GM23338 (cell line): ENCODE measurements at regions not wholly inside any gene's neighbourhood (a gene's known extent, or its start where the extent isn't known, plus 50 kb on each side); places are given as distances from the start of the nearest gene placed in this dataset.
A peak's percentile ranks its signal among the peaks of the same experiment; 100 is the strongest.

Experiments used
- ATAC-seq: fragments of 200-7000 bp; cut with Tn5 transposase; 3 replicates; pipeline ENCODE4 v1.9.1; 2020
- DNase-seq: peaks from one replicate; pipeline ENCODE4 v3.0.0-alpha.2; 2015; ENCODE audit warnings: low spot score
- H2AFZ ChIP-seq: fragments of 200-600 bp; sonication (generic); 2 replicates; pipeline ENCODE4 v1.8.0; 2016; ENCODE audit warnings: antibody characterized with exemption, mild to moderate bottlenecking, moderate library complexity
- H3F3A ChIP-seq: fragments of 200-600 bp; sonication (generic); replicated peaks from 2 replicates; pipeline ENCODE4 v1.8.0; 2017; ENCODE audit warnings: antibody characterized with exemption, mixed run types, low read depth
- H3K27ac ChIP-seq: fragments of 200-600 bp; sonication (generic); 2 replicates; pipeline ENCODE4 v1.6.1; 2016; ENCODE audit warnings: low read depth
- H3K27me3 ChIP-seq: fragments of 200-600 bp; sonication (generic); 2 replicates; pipeline ENCODE4 v1.8.0; 2016; ENCODE audit warnings: mild to moderate bottlenecking, mixed run types, moderate library complexity; ENCODE audit not compliant: insufficient read depth
- H3K36me3 ChIP-seq: fragments of 200-600 bp; sonication (generic); 2 replicates; pipeline ENCODE4 v1.8.0; 2016; ENCODE audit warnings: mild to moderate bottlenecking; ENCODE audit not compliant: insufficient read depth
- H3K4me1 ChIP-seq: fragments of 200-600 bp; sonication (generic); 2 replicates; pipeline ENCODE4 v1.8.0; 2016; ENCODE audit warnings: mild to moderate bottlenecking, moderate library complexity; ENCODE audit not compliant: insufficient read depth
- H3K4me2 ChIP-seq: fragments of 200-600 bp; sonication (generic); 2 replicates; pipeline ENCODE4 v1.7.1; 2017; ENCODE audit warnings: mixed run types
- H3K4me3 ChIP-seq: fragments of 200-600 bp; sonication (generic); 2 replicates; pipeline ENCODE4 v1.6.1; 2016; ENCODE audit warnings: mixed run types
- H3K79me2 ChIP-seq: fragments of 200-600 bp; sonication (generic); replicated peaks from 2 replicates; pipeline ENCODE4 v1.8.0; 2017; ENCODE audit warnings: mild to moderate bottlenecking; ENCODE audit not compliant: insufficient read depth
- H3K9me2 ChIP-seq: fragments of 200-600 bp; sonication (generic); 2 replicates; pipeline ENCODE4 v1.8.0; 2017; ENCODE audit not compliant: insufficient read depth
- H4K20me1 ChIP-seq: fragments of 200-600 bp; sonication (generic); replicated peaks from 2 replicates; pipeline ENCODE4 v1.8.0; 2017; ENCODE audit warnings: mild to moderate bottlenecking; ENCODE audit not compliant: insufficient read depth
- H3K27ac Mint-ChIP-seq: 2 replicates; pipeline ENCODE4 v1.8.0; 2020; ENCODE audit warnings: inconsistent platforms, mild to moderate bottlenecking, moderate library complexity, mixed read lengths
- H3K27me3 Mint-ChIP-seq: 3 replicates; pipeline ENCODE4 v1.8.0; 2022; ENCODE audit warnings: low read depth, mild to moderate bottlenecking, moderate library complexity, mixed read lengths, inconsistent platforms; ENCODE audit not compliant: insufficient read depth, poor library complexity
- H3K36me3 Mint-ChIP-seq: 3 replicates; pipeline ENCODE4 v1.8.0; 2021; ENCODE audit warnings: low read depth, mild to moderate bottlenecking, inconsistent platforms, moderate library complexity, mixed read lengths
- H3K4me1 Mint-ChIP-seq: 3 replicates; pipeline ENCODE4 v1.8.0; 2020; ENCODE audit warnings: mild to moderate bottlenecking, inconsistent platforms, mixed read lengths
- H3K4me3 Mint-ChIP-seq: 3 replicates; pipeline ENCODE4 v1.8.0; 2021; ENCODE audit warnings: moderate library complexity, mild to moderate bottlenecking, inconsistent platforms, mixed read lengths
- H3K9me3 Mint-ChIP-seq: 3 replicates; pipeline ENCODE4 v1.8.0; 2020; ENCODE audit warnings: moderate library complexity, mild to moderate bottlenecking, inconsistent platforms, mixed read lengths
- CREB1 ChIP-seq: fragments of 250-450 bp; sonication (Bioruptor Pico); IDR thresholded peaks from 2 replicates; pipeline ENCODE4 v1.5.0; 2020; ENCODE audit warnings: low read depth, mild to moderate bottlenecking, moderate library complexity
- CTCF ChIP-seq, 2 experiments: fragments of 200-600 bp in 1 of 2; sonication (generic) in 1 of 2; conservative IDR thresholded peaks; 2 replicates each; pipeline versions ENCODE4 v1.5.1 to v1.6.1; 2016 to 2017; ENCODE audit warnings: antibody characterized with exemption in 2 of 2, low read depth in 2 of 2, mild to moderate bottlenecking in 2 of 2, moderate library complexity in 1 of 2
- ETS1 ChIP-seq: IDR thresholded peaks from 2 replicates; pipeline ENCODE4 v1.6.1; 2016; ENCODE audit warnings: antibody characterized with exemption
- EZH2 ChIP-seq: fragments of 200-600 bp; sonication (generic); IDR thresholded peaks from one replicate; pipeline ENCODE4 v1.8.0; 2017; ENCODE audit warnings: antibody characterized with exemption, mild to moderate bottlenecking, low read depth; ENCODE audit not compliant: unreplicated experiment
- EZH2phosphoT487 ChIP-seq: fragments of 200-600 bp; sonication (generic); IDR thresholded peaks from one replicate; pipeline ENCODE4 v1.8.1; 2018; ENCODE audit warnings: antibody characterized with exemption; ENCODE audit not compliant: unreplicated experiment
- JUNB ChIP-seq: IDR thresholded peaks from one replicate; pipeline ENCODE4 v1.6.1; 2016; ENCODE audit warnings: antibody characterized with exemption; ENCODE audit not compliant: unreplicated experiment
- NANOG ChIP-seq: IDR thresholded peaks from 2 replicates; pipeline ENCODE4 v1.6.1; 2016; ENCODE audit warnings: antibody characterized with exemption, borderline replicate concordance
- POLR2AphosphoS5 ChIP-seq: IDR thresholded peaks from 2 replicates; pipeline ENCODE4 v1.6.1; 2016; ENCODE audit warnings: antibody characterized with exemption, low read depth
- REST ChIP-seq: IDR thresholded peaks from one replicate; pipeline ENCODE4 v1.6.1; 2018; ENCODE audit warnings: antibody characterized with exemption; ENCODE audit not compliant: unreplicated experiment
- STAT1 ChIP-seq: IDR thresholded peaks from one replicate; pipeline ENCODE4 v1.6.1; 2016; ENCODE audit warnings: antibody characterized with exemption; ENCODE audit not compliant: unreplicated experiment
- ZNF114 ChIP-seq: fragments of 250-450 bp; sonication (Bioruptor Pico); IDR thresholded peaks from 2 replicates; pipeline ENCODE4 v1.5.0; 2020; ENCODE audit warnings: mild to moderate bottlenecking, moderate library complexity
- ZNF331 ChIP-seq: fragments of 250-450 bp; sonication (Bioruptor Pico); IDR thresholded peaks from 2 replicates; pipeline ENCODE4 v1.5.0; 2020; ENCODE audit warnings: low read depth, mild to moderate bottlenecking, moderate library complexity

GRCh38 chr15:47157827-47158226 lies 559.5 kb upstream of the SEMA6D start:
- no peak overlapping the region for H2AFZ ChIP-seq
- TF ChIP-seq POLR2AphosphoS5 (no peak), ZNF114 (CRISPR knock-in tag) (no peak), EZH2phosphoT487 (no peak)
- H3K79me2 ChIP-seq, result no peaks in the 10 kb centered on the region
- no peak overlapping the region for H3K27ac Mint-ChIP-seq
- H3K36me3 ChIP-seq, result no peaks in the 10 kb centered on the region
- H3K4me3 Mint-ChIP-seq, result no peak overlapping the region
- H3K27ac ChIP-seq, result no peak overlapping the region
- peaks cover 8% of the 10 kb centered on the region for H3K4me1 Mint-ChIP-seq
- peaks cover 24% of the 10 kb centered on the region for H3K9me3 Mint-ChIP-seq
- ATAC-seq (no peak), DNase-seq (no peak)
- H3K27me3 ChIP-seq, result no peaks in the 10 kb centered on the region
- H3K9me2 ChIP-seq, result 0 out of 2 replicates have a peak, but pooled peaks cover 9% of the 10 kb centered on the region
- no peak overlapping the region for H3K4me3 ChIP-seq
- no peaks in the 10 kb centered on the region for H3F3A ChIP-seq
- no peaks in the 10 kb centered on the region; the same call in 2 of the 3 replicates for H3K36me3 Mint-ChIP-seq
- H3K4me2 ChIP-seq, result no peak overlapping the region
- H3K4me1 ChIP-seq, result peaks cover 7% of the 10 kb centered on the region; the same call in 1 of the 2 replicates
- no peaks in the 10 kb centered on the region for H4K20me1 ChIP-seq
- H3K27me3 Mint-ChIP-seq, result no peaks in the 10 kb centered on the region

DNA sequence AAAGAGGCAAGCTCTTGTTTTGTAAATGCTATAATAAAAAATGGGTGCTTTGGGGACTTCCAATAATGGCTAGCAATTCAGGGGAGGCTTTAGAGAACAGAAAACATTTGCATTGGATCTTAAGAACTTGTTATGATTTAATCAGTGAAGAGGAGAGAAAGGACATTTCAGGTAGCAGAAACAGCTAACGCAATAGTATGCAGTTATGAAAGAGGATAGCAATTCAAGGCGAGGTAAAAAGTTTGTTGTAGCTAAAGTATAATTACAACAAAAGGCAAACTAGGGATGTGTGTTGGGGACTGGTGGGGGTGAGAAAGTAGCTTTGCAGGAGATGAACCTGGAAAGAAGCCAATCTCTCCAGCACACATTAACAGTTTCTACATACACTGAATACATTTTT lies 558.7 kb upstream of the SEMA6D start:
- Histone ChIP-seq H3K79me2 (no peaks in the 10 kb centered on the region), H3K27ac (no peak overlapping the region)
- TF ChIP-seq STAT1 (no peak), CTCF (conservative IDR thresholded peaks at IDR 0.05; ENCODE audit: low read depth in 2 of 2) (no peak), ZNF331 (no peak), NANOG (no peak), ETS1 (no peak), POLR2AphosphoS5 (no peak), ZNF114 (CRISPR knock-in tag) (no peak), JUNB (no peak), EZH2 (no peak), EZH2phosphoT487 (no peak), REST (no peak), CREB1 (CRISPR knock-in tag) (no peak)

More for the DNA sequence above, 558.7 kb upstream of the SEMA6D start:
- Mint-ChIP-seq H3K4me3 (no peak overlapping the region), H3K27ac (no peak overlapping the region), H3K36me3 (no peaks in the 10 kb centered on the region; the same call in 2 of the 3 replicates), H3K4me1 (peaks cover 8% of the 10 kb centered on the region), H3K27me3 (no peaks in the 10 kb centered on the region), H3K9me3 (peaks cover 25% of the 10 kb centered on the region; the same call in 2 of the 3 replicates)
- peaks cover 7% of the 10 kb centered on the region; the same call in 1 of the 2 replicates for H3K4me1 ChIP-seq
- H3K36me3 ChIP-seq, result no peaks in the 10 kb centered on the region
- DNase-seq (no peak), ATAC-seq (no peak)
- no peaks in the 10 kb centered on the region for H3F3A ChIP-seq
- H2AFZ ChIP-seq, result peak overlapping the region; percentile 23; the same call in 1 of the 2 replicates
- H3K27me3 ChIP-seq, result no peaks in the 10 kb centered on the region
- H4K20me1 ChIP-seq, result no peaks in the 10 kb centered on the region
- no peak overlapping the region for H3K4me2 ChIP-seq
- no peak overlapping the region for H3K4me3 ChIP-seq
- 0 out of 2 replicates have a peak, but pooled peaks cover 9% of the 10 kb centered on the region for H3K9me2 ChIP-seq
